ENCODE measurements at regions not wholly inside any gene's neighbourhood (a gene's known extent, or its start where the extent isn't known, plus 50 kb on each side); places are given as distances from the start of the nearest gene placed in this dataset.
"Not testable (repeated sequence)": the region's sequence is repeated elsewhere in the genome, so short reads cannot be mapped to it uniquely, and the experiment has no call there.

- no peak for DNase-seq (ENCODE audit: low spot score)
Observed at GRCh38 chr12:107500307-107500706, 185.3 kb upstream of the PWP1 start.

GRCh38 chr12:107501681-107502080 lies 183.9 kb upstream of the PWP1 start:
- DNase-seq (ENCODE audit: low spot score) = no peak

DNA sequence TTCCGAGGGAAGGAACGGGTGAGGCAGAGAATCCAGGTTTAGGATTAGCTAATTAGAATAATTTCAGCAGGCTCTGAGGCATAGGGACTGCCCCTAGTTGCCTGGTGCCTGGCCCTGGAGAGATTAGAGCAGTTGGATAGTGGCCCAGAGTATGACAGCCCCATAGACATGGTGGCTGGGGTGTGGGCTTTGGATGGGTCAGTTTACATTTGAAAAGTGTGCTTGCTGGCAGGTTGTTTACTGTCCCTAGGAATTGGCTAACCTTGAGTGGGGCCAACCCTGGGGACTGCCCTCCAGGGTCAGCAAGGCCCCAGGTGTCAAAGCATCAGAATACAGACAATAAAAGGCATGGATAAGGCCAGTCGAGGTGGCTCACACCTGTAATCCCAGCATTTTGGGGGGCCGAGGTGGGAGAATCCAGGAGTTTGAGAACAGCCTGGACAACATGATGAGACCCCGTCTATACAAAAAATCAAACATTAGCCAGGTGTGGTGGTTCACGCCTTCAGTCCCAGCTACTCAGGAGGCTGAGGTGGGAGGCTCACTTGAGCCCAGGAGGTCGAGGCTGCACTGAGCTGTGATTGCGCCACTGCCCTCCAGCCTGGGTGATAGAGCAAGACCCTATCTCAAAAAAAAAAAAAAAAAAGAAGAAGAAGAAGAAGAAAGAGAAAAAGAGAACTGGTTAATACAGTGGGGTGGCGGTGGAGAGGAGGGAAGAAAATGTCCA lies 182.3 kb upstream of the PWP1 start:
- DNase-seq (ENCODE audit: low spot score) = no peak

DNA sequence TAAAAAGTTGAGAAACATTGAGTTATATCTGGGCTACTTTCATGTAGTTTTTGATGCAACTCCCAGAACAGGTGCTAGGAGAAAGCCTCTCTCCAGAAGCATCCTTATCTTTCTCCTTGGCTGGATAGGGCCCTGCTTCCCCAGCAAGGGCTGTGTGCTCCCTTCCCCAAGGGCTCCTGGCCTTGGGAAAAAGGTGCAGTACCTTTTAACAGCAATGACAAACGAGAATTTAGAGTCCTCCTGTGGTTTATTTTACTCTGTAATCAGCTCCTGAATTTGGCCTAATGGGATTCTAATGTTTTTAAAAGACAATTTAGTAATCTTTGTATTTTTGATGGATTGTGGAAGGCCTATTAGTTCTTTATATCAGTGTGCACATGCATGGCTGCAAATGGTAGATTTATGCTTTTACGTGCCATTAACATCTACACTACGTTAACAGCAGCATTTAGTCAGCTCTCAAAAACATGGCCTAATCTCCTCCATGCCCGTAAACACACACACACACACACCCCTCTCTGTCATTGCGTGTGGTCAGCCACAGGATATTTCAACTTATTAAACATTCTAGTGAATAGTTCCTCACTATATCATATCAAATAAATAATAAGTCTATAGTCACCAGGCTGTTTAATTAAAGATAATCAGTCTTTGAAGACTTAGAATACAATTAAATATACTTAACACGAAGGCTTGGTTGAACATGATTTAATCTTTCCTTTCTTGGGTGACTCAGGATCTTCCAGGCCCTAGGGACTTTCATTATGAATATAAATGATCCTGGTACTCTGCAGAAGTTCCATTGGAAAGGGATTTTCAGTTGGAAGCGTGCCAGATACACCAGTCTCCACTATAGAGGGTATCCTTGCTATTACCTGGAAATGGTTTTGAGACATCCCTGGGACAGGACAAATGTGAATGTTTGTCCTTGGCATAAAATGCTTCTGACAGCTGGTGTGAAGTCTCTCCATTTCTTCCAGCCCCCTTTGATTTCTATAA lies 181.4 kb upstream of the PWP1 start:
- no peak for DNase-seq (ENCODE audit: low spot score)

DNA sequence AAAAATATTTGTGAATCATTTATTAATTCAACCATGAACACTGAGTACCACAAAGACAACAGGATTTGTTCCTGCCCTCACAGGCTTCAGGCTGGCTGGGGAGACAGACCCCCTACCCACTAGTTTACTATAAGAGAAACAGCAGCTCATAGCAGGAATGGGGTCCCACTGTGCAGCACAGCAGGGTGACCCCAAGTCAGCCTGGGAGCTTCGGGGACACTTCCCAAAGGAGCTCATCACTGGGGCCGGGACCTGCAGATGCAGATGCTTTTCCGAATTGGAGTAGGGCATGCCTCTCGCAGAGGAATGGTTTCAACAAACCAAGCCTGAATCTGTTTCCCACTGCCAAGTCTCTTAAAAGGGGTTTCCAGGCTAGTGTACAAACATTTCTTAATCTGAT lies 176.2 kb upstream of the PWP1 start:
- no peak for DNase-seq (ENCODE audit: low spot score)

- DNase-seq (ENCODE audit: low spot score) = no peak
Observed at GRCh38 chr12:107510211-107510610, 175.4 kb upstream of the PWP1 start.

GRCh38 chr12:107511292-107511691 lies 174.3 kb upstream of the PWP1 start:
- DNase-seq (ENCODE audit: low spot score) = no peak

DNA sequence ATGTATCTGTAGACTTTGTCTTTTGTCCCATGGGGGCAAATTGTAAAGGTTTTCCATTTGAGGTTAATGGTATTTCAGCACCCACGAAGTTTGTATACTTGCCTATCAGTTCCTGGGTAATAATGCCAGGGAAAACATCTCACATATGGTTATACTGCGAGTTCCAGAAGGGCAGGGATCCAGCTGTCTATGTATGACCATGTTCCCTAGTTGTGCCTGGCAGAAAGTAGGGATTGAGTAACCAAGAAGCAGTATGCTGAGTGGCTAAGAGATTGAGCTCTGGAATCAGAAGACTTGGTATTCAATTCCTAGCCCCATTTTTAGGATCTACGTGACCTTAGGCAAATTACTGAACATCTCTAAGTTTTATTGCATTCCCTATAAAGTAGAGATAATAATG lies 173.2 kb upstream of the PWP1 start:
- DNase-seq (ENCODE audit: low spot score) = no peak

DNA sequence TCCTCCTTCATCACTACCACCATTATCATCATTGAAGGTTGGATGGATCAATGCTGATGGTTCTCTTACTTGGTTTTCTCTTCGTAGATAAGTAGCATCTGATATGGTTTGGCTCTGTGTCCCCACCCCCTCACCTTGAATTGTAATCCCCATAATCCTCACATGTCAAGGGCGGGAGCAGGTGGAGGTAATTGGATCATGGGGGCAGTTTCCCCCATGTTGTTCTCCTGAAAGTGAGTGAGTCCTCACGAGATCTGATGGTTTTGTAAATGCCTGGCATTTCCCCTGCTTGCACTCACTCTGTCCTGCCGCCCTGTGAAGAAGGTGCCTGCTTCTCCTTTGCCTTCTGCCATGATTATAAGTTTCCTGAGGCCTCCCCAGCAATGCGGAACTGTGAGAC lies 172.4 kb upstream of the PWP1 start:
- DNase-seq (ENCODE audit: low spot score) = no peak

DNA sequence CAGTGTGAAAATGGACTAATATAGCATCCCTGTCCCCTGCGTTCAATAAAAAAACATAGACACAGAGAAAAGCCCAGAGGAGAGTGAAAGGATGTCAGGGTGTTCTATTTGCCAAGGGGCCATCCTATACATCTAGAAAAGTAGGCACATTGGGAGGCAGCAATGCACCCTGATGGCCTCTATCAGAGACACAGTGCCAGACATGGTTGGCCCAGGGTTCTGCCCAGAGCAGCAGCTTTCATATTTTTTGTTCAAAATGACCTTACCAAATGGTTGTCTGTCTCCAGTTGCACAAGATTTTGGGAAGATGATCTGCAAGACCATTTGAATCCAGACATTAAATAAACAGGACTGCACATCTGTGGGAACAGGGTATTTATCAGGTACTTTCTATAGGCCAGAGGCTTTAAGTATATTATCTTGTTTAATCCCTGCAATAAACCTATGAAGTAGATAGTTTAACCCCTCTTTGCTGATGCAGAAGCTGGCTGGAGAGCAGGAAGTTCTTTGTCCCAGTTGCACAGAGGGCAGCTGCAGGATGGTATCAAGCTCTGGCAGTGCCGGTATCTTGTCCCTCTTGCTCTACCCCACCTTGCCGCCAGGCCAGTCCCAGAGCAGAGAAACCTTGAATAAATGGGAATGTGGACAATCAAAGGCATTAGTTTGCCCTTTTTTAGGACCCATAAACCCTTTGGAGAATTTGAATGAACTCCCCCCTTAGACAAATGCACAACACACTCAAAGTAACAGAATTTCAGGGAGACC lies 171.8 kb upstream of the PWP1 start:
- DNase-seq (ENCODE audit: low spot score) = no peak

- DNase-seq (ENCODE audit: low spot score) = no peak
Observed at GRCh38 chr12:107514887-107515445, 170.6 kb upstream of the PWP1 start.

DNA sequence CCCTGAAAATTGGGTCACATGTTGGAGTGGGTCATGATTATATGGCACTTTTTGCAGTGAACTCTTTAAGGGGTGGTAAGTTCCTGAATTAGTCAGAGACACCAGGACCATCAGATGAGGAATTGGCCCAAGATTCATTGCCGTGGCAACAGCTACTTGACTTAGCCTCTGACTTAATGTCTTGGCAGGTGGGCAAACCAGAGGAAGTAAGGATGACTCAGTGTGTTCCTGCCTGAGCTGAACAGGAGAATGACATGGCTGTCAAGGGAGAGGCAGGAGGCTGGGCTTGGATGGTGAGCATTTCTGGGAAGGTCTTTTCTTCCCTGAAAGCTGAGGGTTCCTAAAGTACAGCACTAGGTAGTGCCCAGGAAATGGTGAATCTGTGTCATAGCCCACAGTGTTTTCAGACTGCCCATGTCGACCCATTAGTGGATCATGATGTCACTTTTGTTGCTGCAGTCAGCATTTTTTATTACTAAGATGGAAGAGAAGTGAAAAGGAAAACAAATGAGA lies 170.1 kb upstream of the PWP1 start:
- no peak for DNase-seq (ENCODE audit: low spot score)

- DNase-seq (ENCODE audit: low spot score) = not testable (repeated sequence)
Observed at GRCh38 chr12:107517816-107518215, 167.8 kb upstream of the PWP1 start.

- no peak for DNase-seq (ENCODE audit: low spot score)
Observed at GRCh38 chr12:107518868-107519267, 166.7 kb upstream of the PWP1 start.

DNA sequence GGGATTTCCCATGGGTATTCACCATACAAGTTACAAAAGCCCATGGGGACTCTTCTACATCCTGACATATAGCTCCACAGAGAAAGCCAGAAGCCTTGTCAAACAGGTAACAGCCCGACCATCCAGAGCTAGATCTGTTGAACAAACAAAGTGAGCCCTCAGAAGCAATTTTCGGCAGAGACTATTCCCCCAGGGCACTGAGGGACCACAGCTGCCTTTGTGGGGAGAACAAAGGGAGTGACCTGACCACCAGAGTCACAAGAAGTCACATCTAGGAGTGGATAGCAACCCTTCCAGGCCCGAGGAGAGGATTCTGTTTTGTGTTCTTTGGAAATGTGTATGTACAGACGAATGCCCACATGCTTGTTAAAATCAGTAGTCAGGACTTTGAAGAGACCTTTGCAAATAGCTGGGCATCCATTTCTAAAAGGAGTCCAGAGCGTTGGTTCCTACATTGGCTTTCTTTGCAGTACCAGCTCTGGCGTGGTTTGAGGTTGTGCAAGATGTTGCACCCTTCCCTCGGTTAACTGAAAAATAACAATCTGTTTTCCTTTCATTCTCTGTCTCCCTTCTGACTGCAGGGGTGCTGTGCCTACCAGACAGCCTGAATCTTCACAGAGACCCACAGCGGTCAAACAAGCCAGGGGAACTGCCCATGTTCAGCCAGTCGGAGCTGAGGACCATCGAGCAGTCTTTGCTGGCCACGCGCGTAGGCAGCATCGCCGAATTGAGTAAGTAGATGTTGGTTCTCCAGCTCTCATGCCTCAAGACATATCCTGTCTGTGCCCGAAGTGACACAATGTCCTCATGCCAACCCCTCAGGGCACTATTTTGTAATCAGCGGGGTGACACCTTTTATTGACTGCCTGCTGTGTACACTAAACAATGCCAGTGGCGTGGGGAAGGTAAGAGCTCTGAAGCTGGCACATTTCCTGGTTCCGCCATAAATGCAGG lies 165.4 kb upstream of the PWP1 start:
- no peak for DNase-seq (ENCODE audit: low spot score)

GRCh38 chr12:107521826-107522355 lies 163.7 kb upstream of the PWP1 start:
- no peak for DNase-seq (ENCODE audit: low spot score)

DNA sequence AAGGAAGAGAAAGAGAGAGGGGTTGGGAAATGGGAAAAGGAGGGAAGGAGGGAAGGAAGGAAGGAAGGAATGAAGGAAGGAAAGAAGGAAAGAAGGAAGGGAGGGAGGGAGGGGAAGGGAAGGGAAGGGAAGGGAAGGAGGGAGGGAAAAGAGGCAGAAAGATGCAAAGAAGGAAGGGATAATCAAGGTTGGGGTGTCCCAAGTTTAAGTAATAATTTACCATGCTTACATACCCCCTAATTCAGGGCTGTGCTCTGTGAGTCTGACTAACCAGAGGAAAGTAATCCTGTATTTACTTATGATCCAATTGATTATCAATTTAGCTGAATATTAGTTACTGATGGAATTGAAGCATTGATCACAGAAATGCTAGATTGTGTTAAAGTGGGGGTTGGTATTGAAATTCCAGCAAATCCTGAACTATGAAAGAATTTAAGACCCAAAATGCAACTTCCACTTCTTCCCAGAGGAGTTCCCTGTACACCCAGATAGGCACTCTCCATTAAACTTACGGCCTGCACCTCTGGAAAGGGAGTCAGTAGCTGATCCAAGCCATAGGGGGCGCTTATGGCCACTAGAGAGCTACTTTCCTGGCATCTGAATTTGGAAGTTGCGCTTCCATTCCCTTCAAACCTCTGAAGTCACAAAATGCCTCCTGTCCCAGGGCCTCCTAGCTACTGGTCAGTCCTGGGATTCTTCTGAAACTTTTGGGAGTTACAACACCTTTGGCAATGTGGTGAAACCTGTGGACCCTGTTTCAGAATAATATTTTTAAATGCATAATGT lies 162.7 kb upstream of the PWP1 start:
- DNase-seq (ENCODE audit: low spot score) = no peak

GRCh38 chr12:107523775-107524535 lies 161.6 kb upstream of the PWP1 start:
- DNase-seq (ENCODE audit: low spot score) = no peak

Data from Ammon's horn (tissue), 1 donor.